OCI-LY3 (cell line): ENCODE measurements at regions not wholly inside any gene's neighbourhood (a gene's known extent, or its start where the extent isn't known, plus 50 kb on each side); places are given as distances from the start of the nearest gene placed in this dataset.

ENCODE experiments used
- H2AFZ ChIP-seq: fragments of 200-600, 300-600 bp; shearing (Covaris generic); 2 replicates; pipeline ENCODE4 v1.6.0; 2014; ENCODE audit warnings: antibody characterized with exemption, low read depth, low read length
- H3K27ac ChIP-seq: fragments of 200-600, 300-600 bp; sonication (generic); 2 replicates; pipeline ENCODE4 v1.5.1; 2014; ENCODE audit warnings: mild to moderate bottlenecking, low read length, moderate library complexity, mixed read lengths
- H3K27me3 ChIP-seq: fragments of 200-600, 300-600 bp; sonication (generic); 2 replicates; pipeline ENCODE4 v1.6.1; 2014; ENCODE audit warnings: low read depth, low read length, mixed read lengths
- H3K36me3 ChIP-seq: fragments of 200-600, 300-600 bp; sonication (generic); replicated peaks from 2 replicates; pipeline ENCODE3; 2014; ENCODE audit warnings: low read depth, low read length, mixed read lengths
- H3K4me1 ChIP-seq: fragments of 300-600, 200-600 bp; sonication (generic); 2 replicates; pipeline ENCODE4 v1.6.1; 2014; ENCODE audit warnings: low read length, mixed read lengths
- H3K4me2 ChIP-seq: fragments of 200-600, 300-600 bp; sonication (generic); 2 replicates; pipeline ENCODE4 v1.6.1; 2014; ENCODE audit warnings: low read length, mixed read lengths
- H3K4me3 ChIP-seq: fragments of 300-600, 200-600 bp; sonication (generic); 2 replicates; pipeline ENCODE4 v1.5.1; 2014; ENCODE audit warnings: antibody characterized with exemption, mild to moderate bottlenecking, low read length, moderate library complexity
- H3K79me2 ChIP-seq: fragments of 300-600, 200-600 bp; shearing (Covaris generic); 2 replicates; pipeline ENCODE4 v1.6.1; 2014; ENCODE audit warnings: mild to moderate bottlenecking, low read length, mixed read lengths
- H3K9ac ChIP-seq: fragments of 300-600, 200-600 bp; shearing (Covaris generic); 2 replicates; pipeline ENCODE4 v1.6.0; 2014; ENCODE audit warnings: mild to moderate bottlenecking, low read length, moderate library complexity
- H3K9me3 ChIP-seq: fragments of 200-600, 300-600 bp; shearing (Covaris generic); 2 replicates; pipeline ENCODE4 v1.6.1; 2014; ENCODE audit warnings: low read length, mixed read lengths; ENCODE audit not compliant: insufficient read depth
- H4K20me1 ChIP-seq: fragments of 200-600, 300-600 bp; sonication (generic); 2 replicates; pipeline ENCODE4 v1.6.1; 2016; ENCODE audit warnings: low read length, mixed read lengths; ENCODE audit not compliant: insufficient read depth
- EZH2phosphoT487 ChIP-seq: fragments of 200-600 bp; shearing (Covaris generic); IDR thresholded peaks from 2 replicates; pipeline ENCODE4 v1.6.1; 2018; ENCODE audit warnings: antibody characterized with exemption, mixed run types, low read depth
- TF ChIP-seq, protein P1 (sequence below): fragments of 200-600, 300-600 bp; sonication (generic); IDR thresholded peaks from 2 replicates; pipeline ENCODE4 v1.5.1; 2014; ENCODE audit warnings: antibody characterized with exemption, low read length, low read depth

GRCh38 chrX:131703646-131704045 is 159.8 kb downstream of the OR13H1 start:
- no peak overlapping the region for H3K4me2 ChIP-seq
- no peak overlapping the region for H3K4me3 ChIP-seq
- TF ChIP-seq, protein P1, sequence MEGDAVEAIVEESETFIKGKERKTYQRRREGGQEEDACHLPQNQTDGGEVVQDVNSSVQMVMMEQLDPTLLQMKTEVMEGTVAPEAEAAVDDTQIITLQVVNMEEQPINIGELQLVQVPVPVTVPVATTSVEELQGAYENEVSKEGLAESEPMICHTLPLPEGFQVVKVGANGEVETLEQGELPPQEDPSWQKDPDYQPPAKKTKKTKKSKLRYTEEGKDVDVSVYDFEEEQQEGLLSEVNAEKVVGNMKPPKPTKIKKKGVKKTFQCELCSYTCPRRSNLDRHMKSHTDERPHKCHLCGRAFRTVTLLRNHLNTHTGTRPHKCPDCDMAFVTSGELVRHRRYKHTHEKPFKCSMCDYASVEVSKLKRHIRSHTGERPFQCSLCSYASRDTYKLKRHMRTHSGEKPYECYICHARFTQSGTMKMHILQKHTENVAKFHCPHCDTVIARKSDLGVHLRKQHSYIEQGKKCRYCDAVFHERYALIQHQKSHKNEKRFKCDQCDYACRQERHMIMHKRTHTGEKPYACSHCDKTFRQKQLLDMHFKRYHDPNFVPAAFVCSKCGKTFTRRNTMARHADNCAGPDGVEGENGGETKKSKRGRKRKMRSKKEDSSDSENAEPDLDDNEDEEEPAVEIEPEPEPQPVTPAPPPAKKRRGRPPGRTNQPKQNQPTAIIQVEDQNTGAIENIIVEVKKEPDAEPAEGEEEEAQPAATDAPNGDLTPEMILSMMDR, result no peak
- no peak for TF ChIP-seq EZH2phosphoT487
- no peaks in the 10 kb centered on the region for H3K4me1 ChIP-seq
- no peaks in the 10 kb centered on the region for H3K9me3 ChIP-seq
- no peaks in the 10 kb centered on the region for H4K20me1 ChIP-seq
- H3K27me3 ChIP-seq, result no peaks in the 10 kb centered on the region
- no peak overlapping the region for H3K27ac ChIP-seq
- H3K79me2 ChIP-seq, result no peaks in the 10 kb centered on the region
- no peak overlapping the region for H3K9ac ChIP-seq
- no peaks in the 10 kb centered on the region for H3K36me3 ChIP-seq
- no peak overlapping the region for H2AFZ ChIP-seq

- Histone ChIP-seq H4K20me1 (no peaks in the 10 kb centered on the region), H3K27ac (no peak overlapping the region), H2AFZ (no peak overlapping the region), H3K4me1 (no peaks in the 10 kb centered on the region), H3K79me2 (no peaks in the 10 kb centered on the region), H3K9ac (no peak overlapping the region), H3K9me3 (no peaks in the 10 kb centered on the region), H3K4me2 (no peak overlapping the region), H3K27me3 (no peaks in the 10 kb centered on the region), H3K36me3 (no peaks in the 10 kb centered on the region), H3K4me3 (no peak overlapping the region)
- TF ChIP-seq, protein P1, result no peak
- TF ChIP-seq EZH2phosphoT487, result no peak
Observed at GRCh38 chrX:131704136-131704695, 160.3 kb downstream of the OR13H1 start.

DNA sequence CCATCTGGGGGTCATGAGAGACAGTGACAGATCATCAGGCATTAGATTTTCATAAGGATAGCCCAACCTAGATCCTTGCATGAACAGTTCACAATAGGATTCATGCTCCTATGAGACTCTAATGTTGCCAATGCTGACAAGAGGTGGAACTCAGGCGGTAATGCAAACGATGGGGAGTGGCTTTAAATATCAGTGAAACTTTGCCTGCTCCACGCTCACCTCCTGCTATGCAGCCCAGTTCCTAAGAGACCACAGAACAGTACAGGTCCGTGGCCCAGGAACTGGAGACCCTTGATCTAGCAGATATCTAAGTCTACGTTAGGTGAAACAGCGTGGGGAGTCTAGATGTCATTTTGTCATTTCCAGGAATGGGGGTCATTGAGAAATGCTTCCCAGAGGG is 165.7 kb downstream of the OR13H1 start:
- Histone ChIP-seq H3K4me2 (no peak overlapping the region), H3K27me3 (no peaks in the 10 kb centered on the region), H2AFZ (no peak overlapping the region), H3K36me3 (no peaks in the 10 kb centered on the region), H4K20me1 (no peaks in the 10 kb centered on the region), H3K4me1 (no peaks in the 10 kb centered on the region), H3K9me3 (no peaks in the 10 kb centered on the region), H3K79me2 (no peaks in the 10 kb centered on the region), H3K27ac (no peak overlapping the region), H3K9ac (no peak overlapping the region), H3K4me3 (no peak overlapping the region)
- TF ChIP-seq, protein P1, result no peak
- no peak for TF ChIP-seq EZH2phosphoT487

- Histone ChIP-seq H3K4me3 (no peak overlapping the region), H3K4me2 (no peak overlapping the region), H4K20me1 (no peaks in the 10 kb centered on the region), H3K36me3 (no peaks in the 10 kb centered on the region), H3K27ac (no peak overlapping the region), H2AFZ (no peak overlapping the region), H3K79me2 (no peaks in the 10 kb centered on the region), H3K9ac (no peak overlapping the region), H3K27me3 (no peaks in the 10 kb centered on the region), H3K9me3 (no peaks in the 10 kb centered on the region), H3K4me1 (no peaks in the 10 kb centered on the region)
- no peak for TF ChIP-seq EZH2phosphoT487
- TF ChIP-seq, protein P1, result no peak
Observed at GRCh38 chrX:131711478-131711867, 167.6 kb downstream of the OR13H1 start.
